ENCODE measurements at regions not wholly inside any gene's neighbourhood (a gene's known extent, or its start where the extent isn't known, plus 50 kb on each side); places are given as distances from the start of the nearest gene placed in this dataset.

DNA sequence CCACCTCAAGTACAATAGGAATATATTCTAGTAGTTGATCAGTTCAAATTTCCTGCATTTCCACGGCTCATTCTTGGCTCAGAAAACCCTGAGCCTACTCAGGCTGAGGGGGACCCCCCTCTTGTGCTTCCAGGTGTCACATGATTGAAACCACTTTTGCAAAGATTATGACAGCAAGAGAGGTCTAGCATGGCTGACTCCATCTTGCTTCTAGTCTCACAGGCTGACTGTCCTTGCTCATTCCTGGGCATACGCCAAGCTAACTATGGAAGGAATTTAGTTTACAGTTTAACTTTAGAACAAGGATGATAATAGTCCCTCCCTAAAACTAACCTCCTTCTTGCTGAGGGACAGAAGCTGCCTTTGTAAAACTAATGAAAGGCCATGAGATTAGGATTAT is 154.1 kb downstream of the SNX18 start:
- H3K27ac ChIP-seq (ENCODE audit: low read depth, low read length) = no peak overlapping the region
- H3K9ac ChIP-seq (ENCODE audit: low read depth, low read length) = no peak overlapping the region
- H3K27me3 ChIP-seq (ENCODE audit: control insufficient read depth, insufficient read depth, low read length) = no peaks in the 10 kb centered on the region
- H3K36me3 ChIP-seq (ENCODE audit: control insufficient read depth, insufficient read depth, low read length) = no peaks in the 10 kb centered on the region
- H3K4me3 ChIP-seq (ENCODE audit: low read depth, low read length) = no peak overlapping the region
- H3K4me1 ChIP-seq (ENCODE audit: control insufficient read depth, insufficient read depth, low read length) = no peaks in the 10 kb centered on the region
- peaks cover 9% of the 10 kb centered on the region; the same call in 1 of the 2 replicates for H3K9me3 ChIP-seq (ENCODE audit: control insufficient read depth, insufficient read depth, low read length)

GRCh38 chr5:54671111-54671531 is 153.6 kb downstream of the SNX18 start:
- Histone ChIP-seq H3K36me3 (ENCODE audit: control insufficient read depth, insufficient read depth, low read length) (no peaks in the 10 kb centered on the region), H3K27me3 (ENCODE audit: control insufficient read depth, insufficient read depth, low read length) (no peaks in the 10 kb centered on the region), H3K9me3 (ENCODE audit: control insufficient read depth, insufficient read depth, low read length) (peaks cover 9% of the 10 kb centered on the region; the same call in 1 of the 2 replicates), H3K27ac (ENCODE audit: low read depth, low read length) (no peak overlapping the region), H3K4me1 (ENCODE audit: control insufficient read depth, insufficient read depth, low read length) (no peaks in the 10 kb centered on the region), H3K9ac (ENCODE audit: low read depth, low read length) (no peak overlapping the region), H3K4me3 (ENCODE audit: low read depth, low read length) (no peak overlapping the region)

DNA sequence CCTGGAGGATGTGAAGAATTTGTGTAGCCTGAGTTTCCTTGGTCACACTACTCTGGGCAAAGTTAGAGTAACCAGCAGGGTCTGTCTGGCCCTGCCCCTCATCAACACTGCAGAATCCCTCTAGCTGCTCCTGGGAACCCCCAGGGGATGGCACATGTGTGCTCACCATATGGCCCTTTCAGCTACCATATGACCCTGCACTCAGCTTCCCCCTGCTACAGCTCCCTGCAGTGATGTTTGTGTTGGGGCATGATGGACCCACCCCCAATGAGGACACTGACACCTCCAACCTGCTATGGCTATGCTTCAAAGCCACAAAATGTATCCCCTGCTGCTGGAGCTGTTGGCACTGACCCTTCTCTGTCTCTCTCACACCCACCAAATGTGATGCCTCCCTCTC is 152.7 kb downstream of the SNX18 start:
- no peak overlapping the region for H3K27ac ChIP-seq (ENCODE audit: low read depth, low read length)
- H3K4me1 ChIP-seq (ENCODE audit: control insufficient read depth, insufficient read depth, low read length) = no peaks in the 10 kb centered on the region
- H3K27me3 ChIP-seq (ENCODE audit: control insufficient read depth, insufficient read depth, low read length) = no peaks in the 10 kb centered on the region
- H3K4me3 ChIP-seq (ENCODE audit: low read depth, low read length) = no peak overlapping the region
- peaks cover 9% of the 10 kb centered on the region; the same call in 1 of the 2 replicates for H3K9me3 ChIP-seq (ENCODE audit: control insufficient read depth, insufficient read depth, low read length)
- no peak overlapping the region for H3K9ac ChIP-seq (ENCODE audit: low read depth, low read length)
- no peaks in the 10 kb centered on the region for H3K36me3 ChIP-seq (ENCODE audit: control insufficient read depth, insufficient read depth, low read length)

DNA sequence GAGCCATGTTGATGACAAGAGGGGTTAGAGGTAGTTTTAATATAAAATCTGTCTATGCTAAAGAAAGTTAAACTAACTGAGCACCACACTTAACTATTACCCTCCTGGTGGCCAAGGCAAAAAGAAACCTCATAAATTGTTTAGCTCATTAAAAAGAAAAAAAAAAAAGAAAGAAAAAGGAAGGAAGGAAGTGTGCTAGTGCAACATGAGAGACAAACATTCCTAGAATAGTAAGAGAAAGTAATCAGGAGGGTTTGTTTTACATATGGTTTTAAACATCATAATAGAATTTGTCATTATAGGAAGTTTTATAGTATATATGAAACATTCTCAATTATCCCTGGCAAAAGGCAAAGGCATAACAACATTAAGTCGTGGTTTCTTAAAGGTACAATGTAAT is 152.3 kb downstream of the SNX18 start:
- H3K4me1 ChIP-seq (ENCODE audit: control insufficient read depth, insufficient read depth, low read length) = no peaks in the 10 kb centered on the region
- no peak overlapping the region for H3K27ac ChIP-seq (ENCODE audit: low read depth, low read length)
- H3K27me3 ChIP-seq (ENCODE audit: control insufficient read depth, insufficient read depth, low read length) = no peaks in the 10 kb centered on the region
- no peaks in the 10 kb centered on the region for H3K36me3 ChIP-seq (ENCODE audit: control insufficient read depth, insufficient read depth, low read length)
- H3K9ac ChIP-seq (ENCODE audit: low read depth, low read length) = no peak overlapping the region
- peaks cover 9% of the 10 kb centered on the region; the same call in 1 of the 2 replicates for H3K9me3 ChIP-seq (ENCODE audit: control insufficient read depth, insufficient read depth, low read length)
- no peak overlapping the region for H3K4me3 ChIP-seq (ENCODE audit: low read depth, low read length)

DNA sequence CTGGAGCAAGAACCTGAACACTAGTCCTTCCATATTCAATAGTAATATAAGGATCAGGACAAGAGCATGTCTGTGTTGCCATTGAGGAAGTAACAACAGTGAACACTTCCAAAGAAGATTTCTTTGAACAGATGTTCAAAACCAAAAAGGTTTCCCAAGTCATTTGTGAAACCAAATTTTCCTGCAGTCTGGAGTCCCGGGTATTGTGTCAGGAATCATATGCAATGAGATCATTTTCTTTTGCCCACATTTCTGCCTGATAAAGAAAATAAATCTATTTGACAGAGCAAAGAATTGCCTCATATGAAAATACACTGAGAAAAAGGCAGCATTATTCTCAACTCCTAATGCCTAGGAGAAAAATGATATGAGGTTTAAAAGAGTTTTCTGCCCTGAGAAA is 151.7 kb downstream of the SNX18 start:
- no peaks in the 10 kb centered on the region for H3K27me3 ChIP-seq (ENCODE audit: control insufficient read depth, insufficient read depth, low read length)
- H3K36me3 ChIP-seq (ENCODE audit: control insufficient read depth, insufficient read depth, low read length) = no peaks in the 10 kb centered on the region
- H3K9me3 ChIP-seq (ENCODE audit: control insufficient read depth, insufficient read depth, low read length) = peaks cover 9% of the 10 kb centered on the region; the same call in 1 of the 2 replicates
- no peak overlapping the region for H3K9ac ChIP-seq (ENCODE audit: low read depth, low read length)
- no peak overlapping the region for H3K4me3 ChIP-seq (ENCODE audit: low read depth, low read length)
- H3K27ac ChIP-seq (ENCODE audit: low read depth, low read length) = no peak overlapping the region
- no peaks in the 10 kb centered on the region for H3K4me1 ChIP-seq (ENCODE audit: control insufficient read depth, insufficient read depth, low read length)

GRCh38 chr5:54668096-54668495 is 150.5 kb downstream of the SNX18 start:
- no peak overlapping the region for H3K9ac ChIP-seq (ENCODE audit: low read depth, low read length)
- H3K27ac ChIP-seq (ENCODE audit: low read depth, low read length) = no peak overlapping the region
- H3K4me3 ChIP-seq (ENCODE audit: low read depth, low read length) = no peak overlapping the region
- H3K9me3 ChIP-seq (ENCODE audit: control insufficient read depth, insufficient read depth, low read length) = peaks cover 9% of the 10 kb centered on the region; the same call in 1 of the 2 replicates
- no peaks in the 10 kb centered on the region for H3K36me3 ChIP-seq (ENCODE audit: control insufficient read depth, insufficient read depth, low read length)
- H3K27me3 ChIP-seq (ENCODE audit: control insufficient read depth, insufficient read depth, low read length) = no peaks in the 10 kb centered on the region
- no peaks in the 10 kb centered on the region for H3K4me1 ChIP-seq (ENCODE audit: control insufficient read depth, insufficient read depth, low read length)

GRCh38 chr5:54667136-54667535 is 149.6 kb downstream of the SNX18 start:
- Histone ChIP-seq H3K9me3 (ENCODE audit: control insufficient read depth, insufficient read depth, low read length) (peaks cover 5% of the 10 kb centered on the region; the same call in 1 of the 2 replicates), H3K9ac (ENCODE audit: low read depth, low read length) (no peak overlapping the region), H3K27ac (ENCODE audit: low read depth, low read length) (no peak overlapping the region), H3K36me3 (ENCODE audit: control insufficient read depth, insufficient read depth, low read length) (no peaks in the 10 kb centered on the region), H3K4me3 (ENCODE audit: low read depth, low read length) (no peak overlapping the region), H3K27me3 (ENCODE audit: control insufficient read depth, insufficient read depth, low read length) (no peaks in the 10 kb centered on the region), H3K4me1 (ENCODE audit: control insufficient read depth, insufficient read depth, low read length) (no peaks in the 10 kb centered on the region)

DNA sequence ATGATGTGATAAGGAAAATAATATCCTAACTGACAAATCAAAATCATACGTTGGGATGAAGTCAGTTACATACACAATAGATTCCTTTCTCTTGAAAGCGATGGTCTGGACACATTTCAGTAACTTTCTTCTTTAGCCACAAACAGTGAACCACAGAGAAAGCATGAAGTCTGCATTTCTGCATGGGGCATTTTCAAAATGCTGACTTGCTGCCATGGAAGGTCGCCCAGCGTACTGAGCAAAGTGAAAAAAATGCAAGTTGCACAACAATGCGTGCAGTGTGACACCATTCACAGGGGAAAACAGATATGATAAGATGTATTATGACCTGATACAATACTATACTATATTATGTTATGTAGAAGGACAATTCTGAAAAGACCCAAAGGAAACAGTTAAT is 146.3 kb downstream of the SNX18 start:
- peaks cover 3% of the 10 kb centered on the region; the same call in 1 of the 2 replicates for H3K9me3 ChIP-seq (ENCODE audit: control insufficient read depth, insufficient read depth, low read length)
- no peak overlapping the region for H3K9ac ChIP-seq (ENCODE audit: low read depth, low read length)
- no peaks in the 10 kb centered on the region for H3K4me1 ChIP-seq (ENCODE audit: control insufficient read depth, insufficient read depth, low read length)
- H3K27ac ChIP-seq (ENCODE audit: low read depth, low read length) = no peak overlapping the region
- no peaks in the 10 kb centered on the region for H3K36me3 ChIP-seq (ENCODE audit: control insufficient read depth, insufficient read depth, low read length)
- H3K4me3 ChIP-seq (ENCODE audit: low read depth, low read length) = no peak overlapping the region
- H3K27me3 ChIP-seq (ENCODE audit: control insufficient read depth, insufficient read depth, low read length) = no peaks in the 10 kb centered on the region

DNA sequence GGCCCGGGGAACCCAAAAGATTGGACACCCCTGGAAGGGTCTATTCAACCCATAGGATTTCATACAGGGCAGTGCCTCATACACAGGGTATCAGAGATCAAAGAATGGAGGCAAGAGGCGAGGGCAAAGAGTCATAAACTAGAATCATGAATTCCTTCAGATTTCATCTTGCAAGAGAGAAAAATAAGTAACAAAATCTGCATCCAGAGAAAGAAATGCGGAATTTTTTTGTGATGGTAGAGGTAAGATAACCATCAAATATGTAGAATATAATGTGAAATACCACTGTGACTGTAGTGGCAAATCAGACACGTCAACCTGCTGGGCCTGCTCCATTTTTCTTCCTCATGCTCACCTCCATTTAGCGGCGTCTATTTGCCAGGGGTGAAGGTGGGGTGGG is 143.6 kb downstream of the SNX18 start:
- Histone ChIP-seq H3K9ac (ENCODE audit: low read depth, low read length) (no peak overlapping the region), H3K27ac (ENCODE audit: low read depth, low read length) (no peak overlapping the region), H3K4me1 (ENCODE audit: control insufficient read depth, insufficient read depth, low read length) (no peaks in the 10 kb centered on the region), H3K4me3 (ENCODE audit: low read depth, low read length) (no peak overlapping the region), H3K36me3 (ENCODE audit: control insufficient read depth, insufficient read depth, low read length) (no peaks in the 10 kb centered on the region), H3K9me3 (ENCODE audit: control insufficient read depth, insufficient read depth, low read length) (no peaks in the 10 kb centered on the region), H3K27me3 (ENCODE audit: control insufficient read depth, insufficient read depth, low read length) (no peaks in the 10 kb centered on the region)

DNA sequence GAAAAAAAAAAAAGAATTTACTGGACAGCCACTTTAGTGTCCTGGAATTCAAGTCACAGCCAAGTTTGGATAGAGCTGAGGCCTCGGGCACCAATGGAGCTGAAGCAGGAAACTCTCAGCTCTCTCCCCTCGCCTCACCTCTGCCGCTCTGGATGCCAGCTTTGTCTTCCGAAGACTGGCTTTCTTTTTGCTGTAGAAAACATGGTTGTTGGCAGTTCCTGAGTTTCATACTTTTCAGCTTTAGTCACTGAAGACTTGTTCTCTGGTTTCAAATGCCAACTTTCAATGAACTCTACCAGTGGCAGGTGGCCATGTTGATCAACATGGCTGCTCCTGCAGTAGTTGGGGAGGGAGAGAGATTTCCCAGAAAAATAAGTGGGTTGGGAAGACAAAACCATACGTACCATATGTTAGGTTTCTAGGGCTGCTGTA is 142.2 kb downstream of the SNX18 start:
- H3K9me3 ChIP-seq (ENCODE audit: control insufficient read depth, insufficient read depth, low read length) = no peaks in the 10 kb centered on the region
- H3K27me3 ChIP-seq (ENCODE audit: control insufficient read depth, insufficient read depth, low read length) = no peaks in the 10 kb centered on the region
- no peak overlapping the region for H3K4me3 ChIP-seq (ENCODE audit: low read depth, low read length)
- H3K36me3 ChIP-seq (ENCODE audit: control insufficient read depth, insufficient read depth, low read length) = no peaks in the 10 kb centered on the region
- no peak overlapping the region for H3K27ac ChIP-seq (ENCODE audit: low read depth, low read length)
- H3K9ac ChIP-seq (ENCODE audit: low read depth, low read length) = no peak overlapping the region
- no peaks in the 10 kb centered on the region for H3K4me1 ChIP-seq (ENCODE audit: control insufficient read depth, insufficient read depth, low read length)

DNA sequence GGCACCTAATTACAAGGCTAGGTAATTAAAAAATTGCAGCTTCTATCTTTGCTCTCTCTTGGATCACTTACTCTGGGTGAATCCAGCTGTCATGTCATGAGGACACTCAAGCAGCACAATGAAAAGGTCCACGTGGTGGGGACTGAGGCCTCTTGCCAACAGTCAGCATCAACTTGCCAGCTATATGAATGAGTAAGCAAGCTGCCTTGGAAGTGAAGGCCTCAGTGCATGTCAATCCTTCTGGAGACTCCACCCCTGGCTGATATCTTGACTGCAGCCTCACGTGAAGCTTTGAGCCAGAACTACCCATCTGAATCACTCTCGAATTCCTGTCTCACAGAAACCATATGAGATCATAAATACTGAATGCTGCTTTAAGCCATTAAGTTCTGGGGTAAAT is 140.5 kb downstream of the SNX18 start:
- Histone ChIP-seq H3K4me1 (ENCODE audit: control insufficient read depth, insufficient read depth, low read length) (no peaks in the 10 kb centered on the region), H3K9me3 (ENCODE audit: control insufficient read depth, insufficient read depth, low read length) (no peaks in the 10 kb centered on the region), H3K27me3 (ENCODE audit: control insufficient read depth, insufficient read depth, low read length) (no peaks in the 10 kb centered on the region), H3K9ac (ENCODE audit: low read depth, low read length) (no peak overlapping the region), H3K27ac (ENCODE audit: low read depth, low read length) (no peak overlapping the region), H3K36me3 (ENCODE audit: control insufficient read depth, insufficient read depth, low read length) (no peaks in the 10 kb centered on the region), H3K4me3 (ENCODE audit: low read depth, low read length) (no peak overlapping the region)

- no peak overlapping the region for H3K27ac ChIP-seq (ENCODE audit: low read depth, low read length)
These were observed 138.7 kb downstream of the SNX18 start for GRCh38 chr5:54656261-54656728.

More at GRCh38 chr5:54656261-54656728, 138.7 kb downstream of the SNX18 start:
- Histone ChIP-seq H3K4me3 (ENCODE audit: low read depth, low read length) (no peak overlapping the region), H3K9me3 (ENCODE audit: control insufficient read depth, insufficient read depth, low read length) (no peaks in the 10 kb centered on the region), H3K36me3 (ENCODE audit: control insufficient read depth, insufficient read depth, low read length) (no peaks in the 10 kb centered on the region), H3K9ac (ENCODE audit: low read depth, low read length) (no peak overlapping the region), H3K4me1 (ENCODE audit: control insufficient read depth, insufficient read depth, low read length) (no peaks in the 10 kb centered on the region), H3K27me3 (ENCODE audit: control insufficient read depth, insufficient read depth, low read length) (no peaks in the 10 kb centered on the region)

Measured in HUES48 (cell line).